ENCODE measurements at regions not wholly inside any gene's neighbourhood (a gene's known extent, or its start where the extent isn't known, plus 50 kb on each side); places are given as distances from the start of the nearest gene placed in this dataset.

DNA sequence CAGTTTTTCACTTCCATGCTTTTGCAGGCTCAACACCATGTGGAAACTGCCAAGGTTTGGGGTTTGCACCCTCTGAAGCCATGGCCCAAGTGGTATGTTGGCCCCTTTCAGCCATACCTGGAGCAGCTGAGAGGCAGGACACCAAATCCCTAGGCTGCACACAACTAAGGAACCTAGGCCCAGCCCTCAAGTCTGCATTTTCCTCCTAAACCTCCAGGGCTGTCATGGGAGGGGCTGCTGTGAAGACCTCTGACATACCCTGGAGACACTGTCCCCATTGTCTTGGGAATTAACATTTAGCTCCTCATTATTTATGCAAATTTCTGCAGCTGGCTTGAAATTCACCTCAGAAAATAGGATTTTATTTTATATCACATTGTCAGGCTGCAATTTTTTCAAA lies 856.1 kb downstream of the TECRL start:
- TF ChIP-seq, protein P1, sequence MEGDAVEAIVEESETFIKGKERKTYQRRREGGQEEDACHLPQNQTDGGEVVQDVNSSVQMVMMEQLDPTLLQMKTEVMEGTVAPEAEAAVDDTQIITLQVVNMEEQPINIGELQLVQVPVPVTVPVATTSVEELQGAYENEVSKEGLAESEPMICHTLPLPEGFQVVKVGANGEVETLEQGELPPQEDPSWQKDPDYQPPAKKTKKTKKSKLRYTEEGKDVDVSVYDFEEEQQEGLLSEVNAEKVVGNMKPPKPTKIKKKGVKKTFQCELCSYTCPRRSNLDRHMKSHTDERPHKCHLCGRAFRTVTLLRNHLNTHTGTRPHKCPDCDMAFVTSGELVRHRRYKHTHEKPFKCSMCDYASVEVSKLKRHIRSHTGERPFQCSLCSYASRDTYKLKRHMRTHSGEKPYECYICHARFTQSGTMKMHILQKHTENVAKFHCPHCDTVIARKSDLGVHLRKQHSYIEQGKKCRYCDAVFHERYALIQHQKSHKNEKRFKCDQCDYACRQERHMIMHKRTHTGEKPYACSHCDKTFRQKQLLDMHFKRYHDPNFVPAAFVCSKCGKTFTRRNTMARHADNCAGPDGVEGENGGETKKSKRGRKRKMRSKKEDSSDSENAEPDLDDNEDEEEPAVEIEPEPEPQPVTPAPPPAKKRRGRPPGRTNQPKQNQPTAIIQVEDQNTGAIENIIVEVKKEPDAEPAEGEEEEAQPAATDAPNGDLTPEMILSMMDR (conservative IDR thresholded peaks at IDR 0.05) = no peak
- TF ChIP-seq ZFX (IDR thresholded peaks at IDR 0.05) = no peak

Measured in C4-2B (cell line).